Uterus (tissue), 3 donors: ENCODE measurements at regions not wholly inside any gene's neighbourhood (a gene's known extent, or its start where the extent isn't known, plus 50 kb on each side); places are given as distances from the start of the nearest gene placed in this dataset.

Source experiments
- DNase-seq, 2 donors: peaks; one replicate each; pipeline ENCODE4 v3.0.0-alpha.2; 2019 to 2020
- H3K27ac ChIP-seq, 2 donors: fragments of 200-600 bp; sonication (generic); 1 replicate in 1 of 2; 2 replicates in 1 of 2; pipeline ENCODE4 v1.5.1; 2016 to 2018
- H3K27me3 ChIP-seq, 2 donors: fragments of 200-600 bp; sonication (generic); one replicate each; pipeline ENCODE4 v1.5.1; 2018 to 2019; ENCODE audit warnings: control low read depth in 1 of 2
- H3K36me3 ChIP-seq, 2 donors: fragments of 200-600 bp; sonication (generic); one replicate each; pipeline ENCODE4 v1.5.1; 2019; ENCODE audit warnings: control low read depth in 1 of 2
- H3K4me1 ChIP-seq, 2 donors: fragments of 200-600 bp; sonication (generic); one replicate each; pipeline ENCODE4 v1.5.1; 2018 to 2019; ENCODE audit warnings: control low read depth in 1 of 2
- H3K4me3 ChIP-seq, 2 donors: fragments of 200-600 bp; sonication (generic); 1 replicate in 1 of 2; 2 replicates in 1 of 2; pipeline ENCODE4 v1.5.1; 2018 to 2019; ENCODE audit warnings: mild to moderate bottlenecking in 1 of 2
- H3K9me3 ChIP-seq, 2 donors: fragments of 200-600 bp; sonication (generic); one replicate each; pipeline ENCODE4 v1.5.1; 2019; ENCODE audit warnings: control low read depth in 1 of 2
- POLR2A ChIP-seq, 2 donors: fragments of 450-650 bp; IDR thresholded peaks; one replicate each; pipeline ENCODE4 v1.6.1; 2016; ENCODE audit warnings: antibody characterized with exemption in 2 of 2, mild to moderate bottlenecking in 1 of 2, moderate library complexity in 1 of 2
- intact Hi-C: fragments of 100-400 bp; cut with DNase I; formaldehyde crosslinking; loops from one replicate; pipeline ENCODE4 v1.15.1; 2023; ENCODE audit warnings: low total_unique reads
- TF ChIP-seq, protein P1 (sequence below), 4 experiments: fragments of 200-600 bp in 2 of 4; fragments of 450-650 bp in 2 of 4; sonication (generic) in 2 of 4; IDR thresholded peaks; one replicate each; pipeline ENCODE4 v1.5.1; 2016 to 2019; ENCODE audit warnings: antibody characterized with exemption in 4 of 4, mild to moderate bottlenecking in 2 of 4, moderate library complexity in 1 of 4
- donor health status: DM: yes; HTN: yes; CAD: no.

DNA sequence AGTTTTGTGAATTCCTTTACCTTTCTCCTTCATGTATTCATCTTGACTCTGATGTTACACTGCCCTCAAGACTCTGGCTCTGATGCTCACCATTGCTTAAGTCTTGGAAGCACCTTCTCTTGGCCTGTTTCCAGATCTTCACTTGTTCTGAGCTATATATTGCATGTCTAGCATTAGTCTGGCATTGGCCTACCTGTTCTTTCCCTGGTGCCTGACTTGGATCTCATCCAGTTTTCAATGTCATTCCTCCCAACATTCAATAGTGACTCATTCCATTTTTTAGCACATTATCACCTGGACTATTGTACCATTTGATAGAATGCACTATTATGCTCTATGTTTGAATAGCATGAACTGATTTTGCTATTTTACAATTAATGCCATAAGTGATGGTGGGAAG is 127.3 kb upstream of the NYAP2 start:
- Histone ChIP-seq H3K4me3 (no peak overlapping the region), H3K27me3 (no peaks in the 10 kb centered on the region), H3K4me1 (no peaks in the 10 kb centered on the region), H3K27ac (no peak overlapping the region), H3K9me3 (no peaks in the 10 kb centered on the region), H3K36me3 (no peaks in the 10 kb centered on the region)
- no peak for TF ChIP-seq POLR2A (IDR thresholded peaks at IDR 0.05)
- TF ChIP-seq, protein P1, sequence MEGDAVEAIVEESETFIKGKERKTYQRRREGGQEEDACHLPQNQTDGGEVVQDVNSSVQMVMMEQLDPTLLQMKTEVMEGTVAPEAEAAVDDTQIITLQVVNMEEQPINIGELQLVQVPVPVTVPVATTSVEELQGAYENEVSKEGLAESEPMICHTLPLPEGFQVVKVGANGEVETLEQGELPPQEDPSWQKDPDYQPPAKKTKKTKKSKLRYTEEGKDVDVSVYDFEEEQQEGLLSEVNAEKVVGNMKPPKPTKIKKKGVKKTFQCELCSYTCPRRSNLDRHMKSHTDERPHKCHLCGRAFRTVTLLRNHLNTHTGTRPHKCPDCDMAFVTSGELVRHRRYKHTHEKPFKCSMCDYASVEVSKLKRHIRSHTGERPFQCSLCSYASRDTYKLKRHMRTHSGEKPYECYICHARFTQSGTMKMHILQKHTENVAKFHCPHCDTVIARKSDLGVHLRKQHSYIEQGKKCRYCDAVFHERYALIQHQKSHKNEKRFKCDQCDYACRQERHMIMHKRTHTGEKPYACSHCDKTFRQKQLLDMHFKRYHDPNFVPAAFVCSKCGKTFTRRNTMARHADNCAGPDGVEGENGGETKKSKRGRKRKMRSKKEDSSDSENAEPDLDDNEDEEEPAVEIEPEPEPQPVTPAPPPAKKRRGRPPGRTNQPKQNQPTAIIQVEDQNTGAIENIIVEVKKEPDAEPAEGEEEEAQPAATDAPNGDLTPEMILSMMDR (IDR thresholded peaks at IDR 0.05) = no peak
- no peak for DNase-seq
- intact Hi-C loops = no loop called here

DNA sequence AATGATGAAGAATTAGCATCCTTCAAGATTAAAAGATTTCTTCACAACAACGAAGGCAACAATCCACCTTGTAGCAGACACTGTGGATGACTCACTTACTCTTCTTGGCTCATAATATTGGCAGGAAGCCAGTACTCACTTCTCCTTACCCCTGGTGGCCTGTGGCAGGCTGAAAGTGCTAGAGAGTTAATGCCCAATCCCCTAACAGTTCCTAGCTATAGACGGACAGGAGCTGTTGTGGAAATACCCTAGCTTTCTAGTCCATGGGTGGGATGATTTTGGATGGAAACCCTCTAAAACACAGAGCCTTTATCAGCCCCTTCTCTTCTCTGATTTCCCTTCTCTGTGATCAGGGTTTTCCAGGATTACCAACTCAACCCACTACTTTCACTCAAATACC is 128.6 kb upstream of the NYAP2 start:
- no peak overlapping the region for H3K27ac ChIP-seq
- no peaks in the 10 kb centered on the region for H3K9me3 ChIP-seq
- intact Hi-C loops = no loop called here
- no peak overlapping the region for H3K4me3 ChIP-seq
- no peak for DNase-seq
- H3K27me3 ChIP-seq = no peaks in the 10 kb centered on the region
- no peaks in the 10 kb centered on the region for H3K4me1 ChIP-seq
- no peak for TF ChIP-seq POLR2A (IDR thresholded peaks at IDR 0.05)
- TF ChIP-seq, protein P1 (IDR thresholded peaks at IDR 0.05) = no peak
- H3K36me3 ChIP-seq = no peaks in the 10 kb centered on the region

DNA sequence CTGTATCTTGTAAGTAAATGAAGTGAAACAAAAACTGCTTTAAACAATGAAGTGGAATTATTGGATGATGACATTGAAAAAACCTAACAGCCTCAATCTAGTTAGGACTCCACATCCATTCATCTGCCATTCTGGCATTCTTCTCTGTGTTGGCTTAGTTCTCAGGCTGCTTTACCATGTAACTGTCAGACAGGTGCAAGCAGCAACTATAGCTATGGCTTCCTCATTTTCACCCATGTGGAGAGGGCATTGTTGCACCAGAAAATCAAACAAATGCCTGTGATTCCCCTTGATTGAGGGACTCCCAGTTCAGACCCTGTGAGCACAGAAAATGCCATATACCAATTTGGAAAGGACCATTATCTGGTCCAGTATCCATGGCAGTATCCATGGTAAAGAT is 129.5 kb upstream of the NYAP2 start:
- Histone ChIP-seq H3K4me1 (no peaks in the 10 kb centered on the region), H3K27ac (no peak overlapping the region), H3K27me3 (no peaks in the 10 kb centered on the region), H3K36me3 (no peaks in the 10 kb centered on the region), H3K9me3 (no peaks in the 10 kb centered on the region), H3K4me3 (no peak overlapping the region)
- TF ChIP-seq, protein P1 (IDR thresholded peaks at IDR 0.05) = no peak
- no peak for TF ChIP-seq POLR2A (IDR thresholded peaks at IDR 0.05)
- intact Hi-C loops = no loop called here
- DNase-seq = no peak

DNA sequence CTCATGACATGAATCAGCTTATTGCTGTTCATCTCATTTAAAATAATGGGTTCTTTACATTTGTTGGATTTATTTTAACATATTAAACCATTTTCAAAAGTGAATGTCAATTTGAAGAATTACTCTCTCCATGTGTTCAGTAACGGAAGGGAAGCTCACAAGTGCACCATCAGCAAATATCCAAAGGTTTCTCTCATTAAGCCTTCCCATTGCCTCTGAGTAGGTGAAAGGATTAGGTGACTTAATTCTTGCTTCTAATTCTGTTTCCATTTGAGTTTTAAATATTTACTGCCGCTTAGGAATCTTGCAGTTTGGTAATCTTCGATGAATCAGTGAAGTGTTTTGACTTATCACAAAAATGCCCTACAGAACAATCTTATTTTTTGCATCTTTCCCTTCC is 145.1 kb upstream of the NYAP2 start:
- TF ChIP-seq POLR2A (IDR thresholded peaks at IDR 0.05) = no peak
- TF ChIP-seq, protein P1 (IDR thresholded peaks at IDR 0.05) = no peak
- no peaks in the 10 kb centered on the region for H3K27me3 ChIP-seq
- intact Hi-C loops = no loop called here
- no peak overlapping the region for H3K4me3 ChIP-seq
- H3K9me3 ChIP-seq = no peaks in the 10 kb centered on the region
- no peaks in the 10 kb centered on the region for H3K36me3 ChIP-seq
- no peak overlapping the region for H3K27ac ChIP-seq
- DNase-seq = no peak
- H3K4me1 ChIP-seq = no peaks in the 10 kb centered on the region

DNA sequence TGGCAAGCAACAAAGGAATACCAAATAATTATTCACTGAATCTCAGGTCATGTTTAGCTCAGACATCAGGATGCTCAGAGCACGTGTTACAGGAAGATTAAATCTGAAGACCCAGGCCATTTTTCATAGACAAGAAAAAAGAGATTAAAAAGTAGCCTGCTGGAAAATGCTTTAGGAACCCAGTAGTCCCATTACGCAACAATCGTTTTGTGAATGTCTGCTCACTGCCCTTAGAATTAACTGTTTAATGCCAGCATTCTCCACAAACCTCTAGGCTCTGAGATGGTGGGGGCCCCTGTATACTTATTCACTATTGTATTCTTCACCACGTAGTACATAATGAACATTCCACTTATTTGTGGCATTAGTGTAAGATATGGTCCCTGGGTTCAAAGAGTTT is 154.6 kb upstream of the NYAP2 start:
- Histone ChIP-seq H3K27me3 (no peaks in the 10 kb centered on the region), H3K4me1 (no peaks in the 10 kb centered on the region), H3K27ac (no peak overlapping the region), H3K4me3 (no peak overlapping the region), H3K9me3 (no peaks in the 10 kb centered on the region), H3K36me3 (no peaks in the 10 kb centered on the region)
- TF ChIP-seq, protein P1 (IDR thresholded peaks at IDR 0.05) = no peak
- no peak for TF ChIP-seq POLR2A (IDR thresholded peaks at IDR 0.05)
- intact Hi-C loops = no loop called here
- DNase-seq = no peak
